HCT116 (cell line): ENCODE measurements at regions not wholly inside any gene's neighbourhood (a gene's known extent, or its start where the extent isn't known, plus 50 kb on each side); places are given as distances from the start of the nearest gene placed in this dataset.

ENCODE experiments used
- ATAC-seq: fragments of 200-7000 bp; cut with Tn5 transposase; 2 replicates; pipeline ENCODE4 v1.9.1; 2020; ENCODE audit warnings: mild to moderate bottlenecking, moderate library complexity
- BruUV-seq: library from RNA; stranded (reverse); fragments of 400-500 nt; replicated peaks from 2 replicates; lab custom pipeline; 2021; lab: Mats Ljungman, UMichigan
- CTCF ChIA-PET: fragments of 300-600 bp; sonication (Branson Sonifier 250); formaldehyde crosslinking; loops from one replicate; lab custom pipeline; 2021; ENCODE audit warnings: antibody characterized with exemption; lab: Charles Lee
- POLR2A ChIA-PET: fragments of 300-600, 350-600 bp; sonication (Branson Sonifier 250); formaldehyde crosslinking; loops from one replicate; lab custom pipeline; 2021; ENCODE audit warnings: antibody characterized with exemption; lab: Charles Lee
- RAD21 ChIA-PET, 2 experiments: fragments of 300-600 bp; sonication (Branson Sonifier 250); formaldehyde crosslinking; loops; one replicate each; lab custom pipeline; 2023; ENCODE audit warnings: low total read pairs in 2 of 2; ENCODE audit not compliant: uncharacterized antibody in 2 of 2, unreplicated experiment in 2 of 2, low non-redundant PET in 1 of 2; lab: Charles Lee
- DNase-seq: peaks from one replicate; pipeline ENCODE4 v3.0.0-alpha.2; 2010; ENCODE audit warnings: low read depth, low spot score
- H2AFZ ChIP-seq: fragments of 200-600 bp; shearing (Covaris generic), sonication (generic); 2 replicates; pipeline ENCODE4 v1.6.1; 2017; ENCODE audit warnings: low read depth, mixed run types, mixed read lengths, antibody characterized with exemption, low read length; ENCODE audit not compliant: poor library complexity, severe bottlenecking
- H3K27ac ChIP-seq: 2 replicates; pipeline ENCODE4 v1.5.1; 2012; ENCODE audit warnings: low read depth, low read length
- H3K27me3 ChIP-seq: fragments of 200-600 bp; sonication (generic); 2 replicates; pipeline ENCODE4 v1.6.1; 2016; ENCODE audit warnings: mixed run types, low read length, mixed read lengths; ENCODE audit not compliant: insufficient read depth
- H3K36me3 ChIP-seq, 2 experiments: fragments of 200-500 bp in 1 of 2; fragments of 200-600 bp in 1 of 2; sonication (Bioruptor generic) in 1 of 2; sonication (generic) in 1 of 2; 2 replicates each; pipeline versions ENCODE4 v1.5.1 to v1.6.1; 2014 to 2016; ENCODE audit warnings: low read length in 2 of 2, inconsistent platforms in 1 of 2, mixed read lengths in 1 of 2, mixed run types in 1 of 2; ENCODE audit not compliant: insufficient read depth in 2 of 2, control insufficient read depth in 1 of 2
- H3K4me1 ChIP-seq, 2 experiments: fragments of 200-600 bp in 1 of 2; sonication (generic) in 1 of 2; 2 replicates each; pipeline versions ENCODE4 v1.5.1 to v1.6.1; 2012 to 2017; ENCODE audit warnings: low read length in 2 of 2, inconsistent platforms in 1 of 2, mild to moderate bottlenecking in 1 of 2, mixed read lengths in 1 of 2, mixed run types in 1 of 2, moderate library complexity in 1 of 2; ENCODE audit not compliant: insufficient read depth in 2 of 2, control insufficient read depth in 1 of 2
- H3K4me2 ChIP-seq: fragments of 200-600 bp; sonication (generic); 2 replicates; pipeline ENCODE4 v1.6.1; 2017; ENCODE audit warnings: mixed run types, low read length, mixed read lengths
- H3K4me3 ChIP-seq, 2 experiments: fragments of 200-600 bp in 1 of 2; sonication (generic) in 1 of 2; replicated peaks in 1 of 2; 2 replicates each; pipeline ENCODE4 v1.5.1; 2011 to 2016; ENCODE audit warnings: low read length in 2 of 2, control low read depth in 1 of 2, low read depth in 1 of 2, mild to moderate bottlenecking in 1 of 2, mixed read lengths in 1 of 2, mixed run types in 1 of 2
- H3K79me2 ChIP-seq: fragments of 200-600 bp; sonication (generic); 2 replicates; pipeline ENCODE4 v1.6.1; 2017; ENCODE audit warnings: mild to moderate bottlenecking, mixed run types, low read length, moderate library complexity, mixed read lengths; ENCODE audit not compliant: insufficient read depth
- H3K9ac ChIP-seq: fragments of 200-600 bp; sonication (generic); 2 replicates; pipeline ENCODE4 v1.6.1; 2016; ENCODE audit warnings: low read length, mixed read lengths
- H3K9me2 ChIP-seq: fragments of 200-600 bp; sonication (generic), shearing (Covaris generic); 2 replicates; pipeline ENCODE4 v1.6.1; 2017; ENCODE audit warnings: mixed run types, mild to moderate bottlenecking, moderate library complexity; ENCODE audit not compliant: insufficient read depth
- H3K9me3 ChIP-seq, 2 experiments: fragments of 200-500 bp in 1 of 2; fragments of 200-600 bp in 1 of 2; sonication (Bioruptor generic) in 1 of 2; sonication (generic) in 1 of 2; 2 replicates each; pipeline ENCODE4 v1.6.1; 2014 to 2017; ENCODE audit warnings: low read length in 2 of 2, mixed read lengths in 2 of 2, inconsistent platforms in 1 of 2, low read depth in 1 of 2, mild to moderate bottlenecking in 1 of 2, mixed run types in 1 of 2, moderate library complexity in 1 of 2; ENCODE audit not compliant: control insufficient read depth in 1 of 2, insufficient read depth in 1 of 2
- H4K20me1 ChIP-seq: fragments of 200-600 bp; sonication (generic), shearing (Covaris generic); 2 replicates; pipeline ENCODE4 v1.6.1; 2017; ENCODE audit warnings: mixed run types, mild to moderate bottlenecking, moderate library complexity; ENCODE audit not compliant: insufficient read depth
- CBX3 ChIP-seq: IDR thresholded peaks from 2 replicates; pipeline ENCODE4 v1.6.1; 2012; ENCODE audit warnings: low read depth
- CEBPB ChIP-seq: IDR thresholded peaks from 2 replicates; pipeline ENCODE4 v1.6.1; 2012; ENCODE audit warnings: low read depth
- ELF1 ChIP-seq: IDR thresholded peaks from 2 replicates; pipeline ENCODE4 v1.6.1; 2012; ENCODE audit warnings: low read depth, borderline replicate concordance
- EZH2phosphoT487 ChIP-seq: fragments of 200-600 bp; IDR thresholded peaks from 2 replicates; pipeline ENCODE4 v1.6.1; 2018; ENCODE audit warnings: antibody characterized with exemption, borderline replicate concordance
- JUND ChIP-seq: IDR thresholded peaks from 2 replicates; pipeline ENCODE4 v1.6.1; 2012
- POLR2AphosphoS5 ChIP-seq: IDR thresholded peaks from 2 replicates; pipeline ENCODE4 v1.6.1; 2011; ENCODE audit warnings: mild to moderate bottlenecking, low read depth, low read length, moderate library complexity
- SIN3A ChIP-seq: IDR thresholded peaks from 2 replicates; pipeline ENCODE4 v1.6.1; 2012; ENCODE audit warnings: low read depth
- SP1 ChIP-seq: IDR thresholded peaks from 2 replicates; pipeline ENCODE4 v1.6.1; 2012; ENCODE audit warnings: low read depth
- SRF ChIP-seq: IDR thresholded peaks from 2 replicates; pipeline ENCODE4 v1.6.1; 2012; ENCODE audit warnings: low read depth
- TCF7L2 ChIP-seq: IDR thresholded peaks from 2 replicates; pipeline ENCODE4 v1.7.0; 2011; ENCODE audit warnings: borderline replicate concordance, inconsistent platforms; ENCODE audit not compliant: insufficient read depth, insufficient read length; ENCODE audit errors: extremely low read depth
- YY1 ChIP-seq: IDR thresholded peaks from 2 replicates; pipeline ENCODE4 v1.6.1; 2011; ENCODE audit warnings: low read length, low read depth, moderate library complexity, mild to moderate bottlenecking; ENCODE audit not compliant: insufficient replicate concordance; ENCODE audit errors: extremely low read depth
- ZBTB33 ChIP-seq: IDR thresholded peaks from 2 replicates; pipeline ENCODE4 v1.6.1; 2011; ENCODE audit warnings: mild to moderate bottlenecking, low read length, moderate library complexity; ENCODE audit not compliant: insufficient replicate concordance; ENCODE audit errors: extremely low read depth
- ZFX ChIP-seq: fragments of 450-650 bp; IDR thresholded peaks from 2 replicates; pipeline ENCODE4 v1.6.1; 2017
- ZNF274 ChIP-seq: fragments of 200-500 bp; sonication (Bioruptor generic); IDR thresholded peaks from 2 replicates; pipeline ENCODE4 v1.6.1; 2014; ENCODE audit warnings: mild to moderate bottlenecking, low read depth, low read length, inconsistent platforms
- intact Hi-C: fragments of 100-400 bp; cut with micrococcal nuclease; formaldehyde crosslinking; loops from 2 replicates; pipeline ENCODE4 v1.10.0; 2022
- TF ChIP-seq, protein P1 (sequence below): IDR thresholded peaks from 2 replicates; pipeline ENCODE4 v1.6.1; 2012
- TF ChIP-seq, protein P2 (sequence below): IDR thresholded peaks from 2 replicates; pipeline ENCODE4 v1.6.1; 2012; ENCODE audit warnings: low read depth

DNA sequence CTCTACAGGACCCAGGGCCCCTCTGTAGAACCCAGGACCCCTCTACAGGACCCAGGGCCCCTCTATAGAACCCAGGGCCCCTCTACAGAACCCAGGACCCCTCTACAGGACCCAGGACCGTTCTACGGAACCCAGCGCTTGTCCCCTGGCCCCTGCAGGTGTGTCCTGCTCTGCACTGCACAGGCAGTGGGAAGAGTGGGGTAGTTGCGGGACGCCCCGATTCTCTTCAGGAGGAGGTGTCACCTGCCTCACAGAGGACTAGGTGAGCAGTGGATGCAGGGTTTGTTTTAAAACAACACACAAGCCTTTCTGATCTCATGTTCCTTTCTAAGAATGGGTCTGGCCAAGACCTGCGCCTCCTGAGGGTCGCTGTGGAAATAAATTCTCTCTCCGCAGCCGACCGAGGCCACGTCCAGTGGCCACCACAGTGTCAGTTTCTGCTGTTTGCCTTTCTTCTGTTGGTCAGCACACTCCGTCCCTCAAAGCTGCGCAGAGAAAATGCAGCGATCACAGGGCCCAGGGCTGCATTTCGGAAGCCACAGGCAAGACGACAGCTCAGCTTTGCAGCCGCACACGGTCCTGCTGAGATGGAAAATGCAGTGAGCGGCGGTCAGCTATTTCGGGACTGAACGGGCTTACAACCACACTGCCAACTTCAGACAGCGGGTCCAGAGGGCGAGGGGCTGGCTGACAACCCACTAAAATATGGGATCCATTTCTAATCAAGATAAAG lies 135.2 kb downstream of the DLL1 start:
- no TSS peak for BruUV-seq
- ATAC-seq (no peak), DNase-seq (no peak)
- ChIA-PET RAD21 (no interaction called here), POLR2A (no interaction called here), CTCF (no interaction called here)
- intact Hi-C loops: no loop called here
- Histone ChIP-seq H3K27ac (no peak overlapping the region), H3K4me1 (peaks cover 24 to 32% of the 10 kb centered on the region in 2 experiments), H3K4me3 (no peak overlapping the region), H3K27me3 (no peaks in the 10 kb centered on the region), H3K4me2 (no peak overlapping the region), H4K20me1 (no peaks in the 10 kb centered on the region), H3K79me2 (no peaks in the 10 kb centered on the region), H3K9me2 (no peaks in the 10 kb centered on the region), H3K36me3 (no peaks in the 10 kb centered on the region), H2AFZ (no peak overlapping the region), H3K9ac (no peak overlapping the region), H3K9me3 (no peaks in the 10 kb centered on the region)
- TF ChIP-seq POLR2AphosphoS5 (no peak), SP1 (no peak), TCF7L2 (no peak), SIN3A (no peak), ZNF274 (no peak), ZFX (no peak), CEBPB (no peak), ELF1 (no peak), CBX3 (no peak), YY1 (no peak), EZH2phosphoT487 (no peak), JUND (no peak), ZBTB33 (no peak), SRF (no peak)
- TF ChIP-seq, protein P1, sequence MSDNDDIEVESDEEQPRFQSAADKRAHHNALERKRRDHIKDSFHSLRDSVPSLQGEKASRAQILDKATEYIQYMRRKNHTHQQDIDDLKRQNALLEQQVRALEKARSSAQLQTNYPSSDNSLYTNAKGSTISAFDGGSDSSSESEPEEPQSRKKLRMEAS: no peak
- TF ChIP-seq, protein P2, sequence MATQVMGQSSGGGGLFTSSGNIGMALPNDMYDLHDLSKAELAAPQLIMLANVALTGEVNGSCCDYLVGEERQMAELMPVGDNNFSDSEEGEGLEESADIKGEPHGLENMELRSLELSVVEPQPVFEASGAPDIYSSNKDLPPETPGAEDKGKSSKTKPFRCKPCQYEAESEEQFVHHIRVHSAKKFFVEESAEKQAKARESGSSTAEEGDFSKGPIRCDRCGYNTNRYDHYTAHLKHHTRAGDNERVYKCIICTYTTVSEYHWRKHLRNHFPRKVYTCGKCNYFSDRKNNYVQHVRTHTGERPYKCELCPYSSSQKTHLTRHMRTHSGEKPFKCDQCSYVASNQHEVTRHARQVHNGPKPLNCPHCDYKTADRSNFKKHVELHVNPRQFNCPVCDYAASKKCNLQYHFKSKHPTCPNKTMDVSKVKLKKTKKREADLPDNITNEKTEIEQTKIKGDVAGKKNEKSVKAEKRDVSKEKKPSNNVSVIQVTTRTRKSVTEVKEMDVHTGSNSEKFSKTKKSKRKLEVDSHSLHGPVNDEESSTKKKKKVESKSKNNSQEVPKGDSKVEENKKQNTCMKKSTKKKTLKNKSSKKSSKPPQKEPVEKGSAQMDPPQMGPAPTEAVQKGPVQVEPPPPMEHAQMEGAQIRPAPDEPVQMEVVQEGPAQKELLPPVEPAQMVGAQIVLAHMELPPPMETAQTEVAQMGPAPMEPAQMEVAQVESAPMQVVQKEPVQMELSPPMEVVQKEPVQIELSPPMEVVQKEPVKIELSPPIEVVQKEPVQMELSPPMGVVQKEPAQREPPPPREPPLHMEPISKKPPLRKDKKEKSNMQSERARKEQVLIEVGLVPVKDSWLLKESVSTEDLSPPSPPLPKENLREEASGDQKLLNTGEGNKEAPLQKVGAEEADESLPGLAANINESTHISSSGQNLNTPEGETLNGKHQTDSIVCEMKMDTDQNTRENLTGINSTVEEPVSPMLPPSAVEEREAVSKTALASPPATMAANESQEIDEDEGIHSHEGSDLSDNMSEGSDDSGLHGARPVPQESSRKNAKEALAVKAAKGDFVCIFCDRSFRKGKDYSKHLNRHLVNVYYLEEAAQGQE: no peak
